Suppressor macrophage treated with lipopolysaccharide for 1 hour (primary cell): ENCODE measurements at regions not wholly inside any gene's neighbourhood (a gene's known extent, or its start where the extent isn't known, plus 50 kb on each side); places are given as distances from the start of the nearest gene placed in this dataset.

Experiments used
- DNase-seq, 3 donors: peaks; one replicate each; pipeline ENCODE4 v3.0.0-alpha.2; 2020 to 2022

GRCh38 chr3:147604136-147604535 is 195.0 kb downstream of the ZIC1 start:
- no peak for DNase-seq

GRCh38 chr3:147613725-147614124 is 204.6 kb downstream of the ZIC1 start:
- no peak for DNase-seq

DNA sequence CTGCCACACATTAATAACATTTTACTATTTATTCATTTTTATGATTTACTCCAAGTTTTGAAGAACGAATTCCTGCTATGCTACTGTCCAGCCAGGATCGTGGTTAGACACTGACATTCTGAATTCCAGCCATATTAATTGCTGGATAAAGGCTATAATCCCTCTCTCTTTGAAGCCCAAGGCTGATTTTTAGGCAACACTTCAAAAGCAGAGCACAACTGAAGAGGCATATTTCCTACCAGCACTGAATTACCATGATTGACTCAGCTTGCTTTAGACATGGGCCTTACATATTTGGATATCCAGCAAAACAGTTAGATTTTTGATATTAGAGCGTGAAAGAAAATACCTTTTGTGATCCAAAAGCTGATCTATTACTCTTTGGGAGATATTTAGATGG is 205.0 kb downstream of the ZIC1 start:
- no peak for DNase-seq

DNA sequence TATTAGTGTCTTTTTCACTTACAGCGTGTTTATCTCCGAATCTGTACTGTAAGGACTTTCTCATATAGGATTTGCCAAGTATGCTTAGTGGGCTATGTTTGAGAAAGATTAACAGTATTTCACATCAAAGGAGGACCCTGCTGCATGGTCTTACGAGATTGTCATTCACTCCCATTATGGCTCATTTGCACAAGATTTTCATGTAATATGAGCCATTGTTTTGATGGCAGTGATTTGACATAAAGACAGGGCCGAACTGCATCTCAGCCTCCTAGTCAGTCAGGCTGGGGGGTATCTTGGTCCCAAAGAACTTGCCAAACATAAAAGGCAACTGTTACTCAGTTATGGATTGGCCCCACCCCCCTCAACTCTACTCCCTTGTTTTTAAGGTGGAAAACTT is 205.9 kb downstream of the ZIC1 start:
- no peak for DNase-seq

GRCh38 chr3:147616998-147617619 is 207.9 kb downstream of the ZIC1 start:
- DNase-seq = peak; percentile 17 to 52 (median 20)

DNA sequence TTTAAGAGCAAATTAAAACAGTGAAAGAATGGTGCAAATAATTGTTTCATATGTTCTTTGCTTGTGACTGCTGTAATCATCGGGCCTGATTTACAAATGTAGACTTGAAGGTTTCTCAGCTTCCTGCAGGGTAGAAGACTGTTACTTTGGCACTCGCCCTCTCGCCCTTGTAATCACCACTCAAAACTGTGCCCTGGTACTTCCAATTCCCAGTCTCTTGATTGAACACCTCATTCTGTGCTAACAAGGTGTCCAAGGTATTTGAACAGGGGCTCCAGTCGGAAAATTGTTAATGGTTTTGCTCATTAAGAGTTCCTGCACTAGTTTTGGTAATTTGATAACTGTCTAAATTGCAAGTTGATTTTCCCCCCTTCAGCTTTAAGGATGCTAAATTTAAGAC is 209.5 kb downstream of the ZIC1 start:
- DNase-seq = no peak

- no peak for DNase-seq
Observed at GRCh38 chr3:147619921-147620560, 210.9 kb downstream of the ZIC1 start.

GRCh38 chr3:147620906-147621305 is 211.7 kb downstream of the ZIC1 start:
- DNase-seq = no peak

DNA sequence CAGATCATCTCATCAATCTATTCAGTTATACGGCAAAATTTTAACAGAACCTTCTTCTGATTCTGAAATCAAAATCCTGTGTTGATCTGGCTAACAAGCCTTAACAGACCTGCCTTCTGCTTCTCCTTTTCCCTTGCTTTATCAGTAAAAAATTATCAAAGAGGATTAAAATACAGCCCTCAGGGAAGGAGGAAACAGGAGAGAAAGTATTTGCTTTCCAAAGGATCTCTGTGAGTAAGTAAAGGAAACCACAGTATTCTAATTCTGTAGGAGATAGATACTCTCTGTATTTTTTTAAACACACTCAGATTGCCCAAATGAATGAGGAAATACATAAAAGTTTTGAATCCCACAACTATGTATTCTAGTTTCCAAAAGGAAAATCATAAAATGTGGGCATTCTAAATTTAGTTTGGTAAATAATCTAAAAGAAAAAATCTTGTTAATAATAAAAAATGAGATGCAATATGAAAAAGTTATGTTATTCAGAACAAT is 221.8 kb downstream of the ZIC1 start:
- no peak for DNase-seq

DNA sequence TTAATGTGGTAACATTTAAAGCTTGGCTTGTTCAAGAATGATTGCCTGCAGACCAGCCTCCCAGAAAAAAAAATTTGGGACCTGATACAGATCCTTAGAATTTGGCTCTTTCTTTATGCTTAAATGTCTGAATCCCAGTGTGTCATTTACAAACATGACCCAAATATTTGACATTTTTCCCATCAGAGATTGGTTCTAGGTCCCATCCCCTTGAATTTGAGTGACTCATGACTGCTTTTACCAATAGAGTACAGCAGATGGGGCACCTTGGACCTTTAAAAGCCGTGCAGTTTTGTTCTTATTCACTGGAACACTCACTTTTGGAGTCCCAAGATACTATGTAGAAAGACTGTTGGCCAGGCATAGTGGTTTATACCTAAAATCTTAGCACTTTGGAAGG is 231.6 kb downstream of the ZIC1 start:
- no peak for DNase-seq

GRCh38 chr3:147645761-147646160 is 236.6 kb downstream of the ZIC1 start:
- DNase-seq = no peak

DNA sequence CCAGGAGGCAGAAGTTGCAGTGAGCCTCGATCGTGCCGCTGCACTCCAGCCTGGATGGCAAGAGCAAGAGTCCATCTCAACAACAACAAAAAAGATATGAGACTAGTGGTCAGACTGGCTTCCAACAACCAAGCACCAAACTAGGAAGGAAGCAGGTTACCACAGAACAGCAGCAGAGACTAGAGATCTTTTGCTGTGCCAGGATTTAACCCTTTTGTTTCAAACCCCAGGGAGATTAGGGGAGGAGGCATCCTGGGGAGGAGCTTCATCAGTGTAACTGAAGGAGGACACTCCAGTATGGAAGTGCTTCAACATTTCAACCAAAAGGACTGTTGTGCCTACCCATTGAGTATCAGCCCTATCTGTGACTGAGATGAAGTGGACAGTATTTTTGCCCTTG is 240.3 kb downstream of the ZIC1 start:
- DNase-seq = no peak

- DNase-seq = no peak
Observed at GRCh38 chr3:147651107-147651778, 242.1 kb downstream of the ZIC1 start.

DNA sequence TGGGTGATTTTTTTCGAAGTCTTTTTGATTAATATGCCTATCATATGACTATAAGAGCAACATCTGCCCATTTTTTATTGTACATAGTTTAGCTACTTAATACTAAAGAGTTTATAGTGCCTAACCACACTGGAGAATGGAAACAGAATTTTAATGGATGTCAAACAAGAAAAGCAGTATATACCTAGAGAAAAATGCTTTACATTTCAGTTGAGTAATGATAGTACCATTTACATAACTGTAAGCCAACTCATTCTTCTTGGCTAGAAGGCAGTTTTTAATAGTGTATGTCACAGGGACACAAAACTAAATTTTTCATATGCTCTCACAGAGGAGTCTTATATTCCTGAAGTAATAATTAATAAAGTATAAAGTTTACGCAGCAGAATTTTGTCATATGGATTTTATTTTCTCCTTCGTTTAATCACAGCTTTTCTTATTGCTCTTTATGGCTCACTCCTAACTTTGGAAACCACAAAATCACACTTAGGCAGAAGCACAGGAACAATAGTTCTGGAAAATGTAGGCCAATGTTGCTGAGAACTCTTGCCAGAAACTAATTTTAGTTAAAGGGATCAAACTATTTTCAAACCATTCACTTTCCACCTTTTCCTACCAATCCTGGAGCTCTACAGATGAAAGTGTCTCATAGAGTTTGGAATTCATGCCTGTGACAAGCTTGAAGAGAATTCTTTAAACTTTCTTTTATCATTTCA is 243.6 kb downstream of the ZIC1 start:
- DNase-seq = no peak

GRCh38 chr3:147653367-147653923 is 244.3 kb downstream of the ZIC1 start:
- no peak for DNase-seq

DNA sequence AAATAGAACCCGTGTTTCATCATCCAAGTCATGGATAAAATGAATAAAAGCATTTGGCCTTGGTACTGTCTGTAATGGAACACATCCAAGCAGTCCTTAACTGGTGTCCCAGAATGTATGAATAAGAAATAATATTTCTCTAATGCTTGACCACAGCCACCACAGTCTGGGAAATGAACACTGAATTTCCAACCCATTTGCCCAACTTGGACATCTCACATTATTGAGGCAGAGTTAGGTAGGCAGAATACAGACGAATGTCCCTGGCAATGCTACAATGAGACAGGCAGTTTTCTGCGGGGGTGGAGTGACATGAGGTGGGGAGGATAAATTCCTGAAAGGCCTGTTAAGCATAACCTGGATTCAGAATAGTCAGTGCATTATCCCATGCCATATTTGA is 245.7 kb downstream of the ZIC1 start:
- no peak for DNase-seq

- DNase-seq = no peak
Observed at GRCh38 chr3:147655236-147655635, 246.1 kb downstream of the ZIC1 start.

- no peak for DNase-seq
Observed at GRCh38 chr3:147656023-147656422, 246.9 kb downstream of the ZIC1 start.

DNA sequence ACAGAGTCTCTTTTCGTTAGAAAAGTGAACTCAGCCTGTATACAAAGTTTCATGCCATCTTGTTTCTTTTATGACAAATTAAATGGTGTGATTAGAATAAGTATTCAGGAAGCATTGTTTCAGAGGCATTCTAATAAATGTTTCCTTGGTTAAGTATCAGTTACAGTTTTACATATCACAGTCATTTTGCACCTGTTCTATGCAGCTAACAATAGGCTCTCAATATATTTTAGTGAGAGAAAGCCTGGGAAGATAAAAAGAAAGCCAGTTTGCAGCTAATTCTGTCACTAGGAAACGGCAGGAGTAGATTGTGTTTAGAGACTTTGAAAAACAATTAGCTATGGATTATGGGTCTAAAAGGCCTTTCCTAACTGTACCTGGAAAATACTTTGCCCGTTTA is 252.8 kb downstream of the ZIC1 start:
- no peak for DNase-seq

GRCh38 chr3:147662705-147663104 is 253.5 kb downstream of the ZIC1 start:
- no peak for DNase-seq

- no peak for DNase-seq
Observed at GRCh38 chr3:147669077-147669476, 259.9 kb downstream of the ZIC1 start.

- DNase-seq = no peak
Observed at GRCh38 chr3:147672035-147672434, 262.9 kb downstream of the ZIC1 start.

DNA sequence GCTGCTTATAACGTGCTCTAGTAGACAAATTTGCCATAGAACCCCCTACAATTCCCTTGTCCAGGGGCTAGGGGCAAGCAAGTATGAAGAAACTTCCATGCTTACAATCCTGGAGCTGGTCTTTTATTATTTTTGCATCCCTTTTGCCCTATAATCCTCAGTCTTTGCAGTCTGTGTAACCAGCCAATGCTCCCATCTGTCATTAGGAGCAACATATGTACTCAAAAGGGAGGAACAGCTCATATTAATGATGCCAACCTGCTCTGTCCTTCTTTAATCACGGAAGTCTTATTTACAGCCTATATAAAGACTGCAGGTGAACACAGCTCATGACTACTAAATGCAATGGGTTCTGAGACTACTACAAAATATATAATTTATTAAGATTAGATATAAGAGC is 263.3 kb downstream of the ZIC1 start:
- DNase-seq = no peak
